ENCODE measurements at regions not wholly inside any gene's neighbourhood (a gene's known extent, or its start where the extent isn't known, plus 50 kb on each side); places are given as distances from the start of the nearest gene placed in this dataset.

DNA sequence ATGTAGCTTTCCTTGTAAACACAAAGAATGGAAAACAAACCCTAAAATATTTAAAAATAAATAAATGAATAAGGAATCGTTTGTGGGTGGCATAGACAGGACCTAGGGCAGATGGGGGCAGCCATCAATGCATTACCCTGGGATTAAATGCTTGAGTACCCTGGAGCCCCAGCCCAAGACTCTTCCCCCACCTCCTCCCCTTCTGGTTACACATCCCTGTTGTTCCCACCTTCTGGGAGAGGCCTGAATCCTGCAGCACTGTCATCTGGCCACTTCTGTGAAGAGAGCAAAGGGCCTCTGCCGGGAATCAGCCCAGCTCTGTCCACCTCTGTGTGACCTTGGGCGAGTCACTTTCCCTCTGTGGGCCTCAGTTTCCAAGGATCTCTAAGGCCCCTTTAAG lies 61.6 kb upstream of the COL13A1 start:
- no peaks in the 10 kb centered on the region for H3K9me2 ChIP-seq (ENCODE audit: insufficient read depth, low read length)
- H3K79me2 ChIP-seq (ENCODE audit: insufficient read depth, low read depth, low read length): no peaks in the 10 kb centered on the region
- peaks cover 1% of the 10 kb centered on the region for H3K4me1 ChIP-seq (ENCODE audit: insufficient read depth, low read length, poor library complexity, severe bottlenecking)
- CTCF ChIA-PET (ENCODE audit: unreplicated experiment): no interaction called here
- H3K36me3 ChIP-seq (ENCODE audit: insufficient read depth, low read length): no peaks in the 10 kb centered on the region
- no peak overlapping the region for H2AFZ ChIP-seq (ENCODE audit: low read length)
- H3K9me3 ChIP-seq (ENCODE audit: low read length): no peaks in the 10 kb centered on the region
- POLR2A ChIA-PET: no interaction called here
- intact Hi-C loops (cut with micrococcal nuclease; ENCODE audit: unreplicated experiment): no loop called here
- H3K4me2 ChIP-seq (ENCODE audit: low read length): no peak overlapping the region
- no peaks in the 10 kb centered on the region for H4K20me1 ChIP-seq (ENCODE audit: insufficient read depth, low read length)
- no peak overlapping the region for H3K4me3 ChIP-seq (ENCODE audit: low read depth, low read length, poor library complexity, severe bottlenecking)
- no TSS peak for BruUV-seq (replicated peaks)
- no peak for DNase-seq (ENCODE audit: low spot score)
- H3K27ac ChIP-seq (ENCODE audit: low read depth, low read length, poor library complexity, severe bottlenecking): no peak overlapping the region
- no peak for TF ChIP-seq EZH2phosphoT487 (IDR thresholded peaks at IDR 0.05; ENCODE audit: borderline replicate concordance, low read depth, low read length)
- TF ChIP-seq, protein P1, sequence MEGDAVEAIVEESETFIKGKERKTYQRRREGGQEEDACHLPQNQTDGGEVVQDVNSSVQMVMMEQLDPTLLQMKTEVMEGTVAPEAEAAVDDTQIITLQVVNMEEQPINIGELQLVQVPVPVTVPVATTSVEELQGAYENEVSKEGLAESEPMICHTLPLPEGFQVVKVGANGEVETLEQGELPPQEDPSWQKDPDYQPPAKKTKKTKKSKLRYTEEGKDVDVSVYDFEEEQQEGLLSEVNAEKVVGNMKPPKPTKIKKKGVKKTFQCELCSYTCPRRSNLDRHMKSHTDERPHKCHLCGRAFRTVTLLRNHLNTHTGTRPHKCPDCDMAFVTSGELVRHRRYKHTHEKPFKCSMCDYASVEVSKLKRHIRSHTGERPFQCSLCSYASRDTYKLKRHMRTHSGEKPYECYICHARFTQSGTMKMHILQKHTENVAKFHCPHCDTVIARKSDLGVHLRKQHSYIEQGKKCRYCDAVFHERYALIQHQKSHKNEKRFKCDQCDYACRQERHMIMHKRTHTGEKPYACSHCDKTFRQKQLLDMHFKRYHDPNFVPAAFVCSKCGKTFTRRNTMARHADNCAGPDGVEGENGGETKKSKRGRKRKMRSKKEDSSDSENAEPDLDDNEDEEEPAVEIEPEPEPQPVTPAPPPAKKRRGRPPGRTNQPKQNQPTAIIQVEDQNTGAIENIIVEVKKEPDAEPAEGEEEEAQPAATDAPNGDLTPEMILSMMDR (conservative IDR thresholded peaks at IDR 0.05; ENCODE audit: low read length): no peak

GRCh38 chr10:69741252-69741651 lies 60.5 kb upstream of the COL13A1 start:
- POLR2A ChIA-PET: no interaction called here
- Histone ChIP-seq H3K4me2 (ENCODE audit: low read length) (no peak overlapping the region), H3K9me2 (ENCODE audit: insufficient read depth, low read length) (no peaks in the 10 kb centered on the region), H3K9me3 (ENCODE audit: low read length) (no peaks in the 10 kb centered on the region), H3K4me3 (ENCODE audit: low read depth, low read length, poor library complexity, severe bottlenecking) (no peak overlapping the region), H3K27ac (ENCODE audit: low read depth, low read length, poor library complexity, severe bottlenecking) (no peak overlapping the region), H3K79me2 (ENCODE audit: insufficient read depth, low read depth, low read length) (no peaks in the 10 kb centered on the region), H3K36me3 (ENCODE audit: insufficient read depth, low read length) (no peaks in the 10 kb centered on the region), H4K20me1 (ENCODE audit: insufficient read depth, low read length) (no peaks in the 10 kb centered on the region), H3K4me1 (ENCODE audit: insufficient read depth, low read length, poor library complexity, severe bottlenecking) (no peaks in the 10 kb centered on the region), H2AFZ (ENCODE audit: low read length) (no peak overlapping the region)
- intact Hi-C loops (cut with micrococcal nuclease; ENCODE audit: unreplicated experiment): no loop called here
- CTCF ChIA-PET (ENCODE audit: unreplicated experiment): no interaction called here
- TF ChIP-seq EZH2phosphoT487 (IDR thresholded peaks at IDR 0.05; ENCODE audit: borderline replicate concordance, low read depth, low read length): no peak
- TF ChIP-seq, protein P1 (conservative IDR thresholded peaks at IDR 0.05; ENCODE audit: low read length): no peak
- no TSS peak for BruUV-seq (replicated peaks)
- no peak for DNase-seq (ENCODE audit: low spot score)

DNA sequence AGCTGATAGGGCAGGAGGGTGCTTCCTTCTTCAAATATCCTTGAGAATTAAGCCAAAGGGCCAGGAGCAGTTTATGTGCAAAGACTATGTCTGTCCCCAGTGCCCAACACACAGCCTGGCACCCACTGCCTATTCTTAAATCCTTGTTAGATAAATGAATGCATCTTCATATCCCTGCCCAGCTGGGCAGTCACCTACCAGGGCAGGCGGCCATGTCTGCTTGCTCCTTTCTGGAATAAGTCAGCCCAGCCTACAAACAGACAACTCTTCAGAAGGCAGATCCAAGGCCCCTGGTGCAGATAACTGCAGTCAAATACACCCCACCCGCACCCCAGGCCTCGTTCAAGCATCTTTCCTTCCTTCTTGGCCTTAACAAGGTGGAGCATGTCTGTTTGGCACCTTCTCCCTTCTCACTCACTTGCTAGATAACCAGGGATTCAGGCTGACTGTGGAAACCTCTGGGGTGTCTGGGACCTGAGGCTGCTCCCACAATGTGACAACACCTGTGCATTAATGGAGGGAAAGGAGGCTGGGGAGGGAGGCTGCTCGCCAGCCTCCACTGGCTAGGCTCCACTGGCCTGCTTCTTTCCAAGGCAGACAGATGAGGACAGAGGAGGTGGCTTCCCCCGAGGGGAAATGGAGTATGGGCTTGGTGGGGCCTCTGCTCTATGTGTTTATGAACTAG lies 59.9 kb upstream of the COL13A1 start:
- Histone ChIP-seq H3K27ac (ENCODE audit: low read depth, low read length, poor library complexity, severe bottlenecking) (no peak overlapping the region), H3K4me1 (ENCODE audit: insufficient read depth, low read length, poor library complexity, severe bottlenecking) (no peaks in the 10 kb centered on the region), H4K20me1 (ENCODE audit: insufficient read depth, low read length) (no peaks in the 10 kb centered on the region), H3K4me3 (ENCODE audit: low read depth, low read length, poor library complexity, severe bottlenecking) (no peak overlapping the region), H3K36me3 (ENCODE audit: insufficient read depth, low read length) (no peaks in the 10 kb centered on the region), H3K9me2 (ENCODE audit: insufficient read depth, low read length) (no peaks in the 10 kb centered on the region), H3K4me2 (ENCODE audit: low read length) (no peak overlapping the region), H3K79me2 (ENCODE audit: insufficient read depth, low read depth, low read length) (no peaks in the 10 kb centered on the region), H2AFZ (ENCODE audit: low read length) (no peak overlapping the region), H3K9me3 (ENCODE audit: low read length) (no peaks in the 10 kb centered on the region)
- DNase-seq (ENCODE audit: low spot score): no peak
- intact Hi-C loops (cut with micrococcal nuclease; ENCODE audit: unreplicated experiment): no loop called here
- ChIA-PET POLR2A (no interaction called here), CTCF (ENCODE audit: unreplicated experiment) (no interaction called here)
- TF ChIP-seq EZH2phosphoT487 (IDR thresholded peaks at IDR 0.05; ENCODE audit: borderline replicate concordance, low read depth, low read length): no peak
- TF ChIP-seq, protein P1 (conservative IDR thresholded peaks at IDR 0.05; ENCODE audit: low read length): no peak
- no TSS peak for BruUV-seq (replicated peaks)

All from OCI-LY7 (cell line).